NCI-H2196 treated with DMSO at 0.1 percent for 48 hours (cell line): ENCODE measurements at regions not wholly inside any gene's neighbourhood (a gene's known extent, or its start where the extent isn't known, plus 50 kb on each side); places are given as distances from the start of the nearest gene placed in this dataset.

Experiments used
- DNase-seq: peaks from one replicate; lab custom pipeline; 2025; ENCODE audit not compliant: unreplicated experiment; lab: John Stamatoyannopoulos, UW

GRCh38 chr21:27206368-27206982 lies 239.6 kb upstream of the ADAMTS5 start:
- DNase-seq = no peak

GRCh38 chr21:27202301-27202700 lies 235.4 kb upstream of the ADAMTS5 start:
- no peak for DNase-seq

GRCh38 chr21:27201197-27201596 lies 234.3 kb upstream of the ADAMTS5 start:
- no peak for DNase-seq

- no peak for DNase-seq
These were observed 229.8 kb upstream of the ADAMTS5 start for GRCh38 chr21:27196651-27197050.

GRCh38 chr21:27192281-27192949 lies 225.5 kb upstream of the ADAMTS5 start:
- no peak for DNase-seq

- no peak for DNase-seq
These were observed 223.7 kb upstream of the ADAMTS5 start for GRCh38 chr21:27190601-27191000.

- DNase-seq = no peak
These were observed 223.0 kb upstream of the ADAMTS5 start for GRCh38 chr21:27189870-27190269.

GRCh38 chr21:27173053-27173452 lies 206.2 kb upstream of the ADAMTS5 start:
- no peak for DNase-seq

GRCh38 chr21:27171707-27172106 lies 204.8 kb upstream of the ADAMTS5 start:
- no peak for DNase-seq

GRCh38 chr21:27168084-27168483 lies 201.2 kb upstream of the ADAMTS5 start:
- no peak for DNase-seq

- DNase-seq = no peak
These were observed 197.6 kb upstream of the ADAMTS5 start for GRCh38 chr21:27164208-27165177.

- DNase-seq = no peak
These were observed 192.1 kb upstream of the ADAMTS5 start for GRCh38 chr21:27158967-27159366.

GRCh38 chr21:27157097-27157496 lies 190.2 kb upstream of the ADAMTS5 start:
- DNase-seq = no peak

- no peak for DNase-seq
These were observed 189.8 kb upstream of the ADAMTS5 start for GRCh38 chr21:27156666-27157065.

- DNase-seq = no peak
These were observed 188.2 kb upstream of the ADAMTS5 start for GRCh38 chr21:27155130-27155500.

GRCh38 chr21:27154451-27155129 lies 187.7 kb upstream of the ADAMTS5 start:
- no peak for DNase-seq

GRCh38 chr21:27152996-27153395 lies 186.1 kb upstream of the ADAMTS5 start:
- no peak for DNase-seq

- DNase-seq = no peak
These were observed 182.1 kb upstream of the ADAMTS5 start for GRCh38 chr21:27149034-27149433.

GRCh38 chr21:27146268-27146667 lies 179.4 kb upstream of the ADAMTS5 start:
- no peak for DNase-seq

GRCh38 chr21:27145134-27145798 lies 178.4 kb upstream of the ADAMTS5 start:
- no peak for DNase-seq

- DNase-seq = no peak
These were observed 176.6 kb upstream of the ADAMTS5 start for GRCh38 chr21:27143476-27143875.
